Left ventricle myocardium inferior (tissue), 1 donor: ENCODE measurements at regions not wholly inside any gene's neighbourhood (a gene's known extent, or its start where the extent isn't known, plus 50 kb on each side); places are given as distances from the start of the nearest gene placed in this dataset.

Experiments
- DNase-seq: peaks from one replicate; pipeline ENCODE4 v3.0.0-alpha.2; 2020
- H3K27ac ChIP-seq: fragments of 200-600 bp; replicated peaks from 2 replicates; pipeline ENCODE4 v1.8.0; 2021
- H3K27me3 ChIP-seq: fragments of 200-600 bp; 2 replicates; pipeline ENCODE4 v1.8.0; 2021; ENCODE audit warnings: low read depth
- H3K36me3 ChIP-seq: fragments of 200-600 bp; 2 replicates; pipeline ENCODE4 v1.8.0; 2021
- H3K4me1 ChIP-seq: fragments of 200-600 bp; 2 replicates; pipeline ENCODE4 v1.8.0; 2021
- H3K4me3 ChIP-seq: fragments of 200-600 bp; 2 replicates; pipeline ENCODE4 v1.8.0; 2021; ENCODE audit warnings: mild to moderate bottlenecking, moderate library complexity
- H3K9me3 ChIP-seq: fragments of 200-600 bp; replicated peaks from 2 replicates; pipeline ENCODE4 v1.8.0; 2021
- intact Hi-C: fragments of 100-400 bp; cut with micrococcal nuclease; formaldehyde crosslinking; loops from one replicate; pipeline ENCODE4 v1.11.0; 2022
- TF ChIP-seq, protein P1 (sequence below): fragments of 200-600 bp; IDR thresholded peaks from 2 replicates; pipeline ENCODE4 v1.8.0; 2021; ENCODE audit warnings: antibody characterized with exemption, mild to moderate bottlenecking, borderline replicate concordance
- donor health status: DM: no; HTN: yes; CAD: no; lungs with severe emphysema.

DNA sequence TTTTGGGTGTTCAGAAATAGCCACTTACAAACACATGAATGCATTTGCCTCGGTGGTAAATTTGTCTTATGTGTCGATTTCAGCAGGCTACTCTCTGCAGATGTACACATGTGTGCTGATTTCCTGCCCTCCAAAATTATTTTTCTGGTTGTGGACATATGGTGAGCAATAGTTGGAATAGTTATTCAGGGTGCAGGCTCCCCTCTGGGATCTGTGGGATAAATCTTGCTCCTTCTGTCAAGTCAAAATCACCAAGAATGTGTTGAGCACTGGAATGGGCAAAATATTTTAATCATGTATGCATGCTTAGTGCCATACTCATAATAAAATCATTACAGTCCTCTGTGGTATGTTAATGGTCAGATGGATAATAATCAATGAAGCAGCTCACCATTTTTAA lies 684.5 kb downstream of the BCL11A start:
- H3K4me1 ChIP-seq: no peaks in the 10 kb centered on the region
- DNase-seq: no peak
- H3K9me3 ChIP-seq: no peaks in the 10 kb centered on the region
- no peaks in the 10 kb centered on the region for H3K36me3 ChIP-seq
- intact Hi-C loops: no loop called here
- H3K4me3 ChIP-seq: no peak overlapping the region
- no peak overlapping the region for H3K27ac ChIP-seq
- H3K27me3 ChIP-seq: no peaks in the 10 kb centered on the region
- TF ChIP-seq, protein P1, sequence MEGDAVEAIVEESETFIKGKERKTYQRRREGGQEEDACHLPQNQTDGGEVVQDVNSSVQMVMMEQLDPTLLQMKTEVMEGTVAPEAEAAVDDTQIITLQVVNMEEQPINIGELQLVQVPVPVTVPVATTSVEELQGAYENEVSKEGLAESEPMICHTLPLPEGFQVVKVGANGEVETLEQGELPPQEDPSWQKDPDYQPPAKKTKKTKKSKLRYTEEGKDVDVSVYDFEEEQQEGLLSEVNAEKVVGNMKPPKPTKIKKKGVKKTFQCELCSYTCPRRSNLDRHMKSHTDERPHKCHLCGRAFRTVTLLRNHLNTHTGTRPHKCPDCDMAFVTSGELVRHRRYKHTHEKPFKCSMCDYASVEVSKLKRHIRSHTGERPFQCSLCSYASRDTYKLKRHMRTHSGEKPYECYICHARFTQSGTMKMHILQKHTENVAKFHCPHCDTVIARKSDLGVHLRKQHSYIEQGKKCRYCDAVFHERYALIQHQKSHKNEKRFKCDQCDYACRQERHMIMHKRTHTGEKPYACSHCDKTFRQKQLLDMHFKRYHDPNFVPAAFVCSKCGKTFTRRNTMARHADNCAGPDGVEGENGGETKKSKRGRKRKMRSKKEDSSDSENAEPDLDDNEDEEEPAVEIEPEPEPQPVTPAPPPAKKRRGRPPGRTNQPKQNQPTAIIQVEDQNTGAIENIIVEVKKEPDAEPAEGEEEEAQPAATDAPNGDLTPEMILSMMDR: no peak

DNA sequence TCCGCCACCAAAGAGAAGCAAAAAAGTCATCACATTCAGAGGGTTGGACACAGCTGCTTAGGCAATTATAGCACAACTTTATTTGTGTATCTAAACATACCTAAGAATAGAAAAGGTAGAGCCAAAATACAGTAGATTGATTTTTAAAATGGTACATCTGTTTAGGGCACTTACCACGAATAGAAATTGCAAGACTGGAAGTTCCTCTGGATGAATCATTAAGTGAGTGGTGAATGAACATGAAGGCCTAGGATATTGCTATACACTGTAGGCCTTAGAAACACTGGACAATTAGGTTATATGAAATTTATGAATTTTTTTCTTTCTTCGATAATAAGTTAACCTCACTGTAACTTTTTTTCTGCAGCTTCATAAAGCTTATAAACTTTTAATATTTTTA lies 687.0 kb downstream of the BCL11A start:
- Histone ChIP-seq H3K4me3 (no peak overlapping the region), H3K36me3 (no peaks in the 10 kb centered on the region), H3K9me3 (peaks cover 5% of the 10 kb centered on the region), H3K4me1 (no peaks in the 10 kb centered on the region), H3K27me3 (no peaks in the 10 kb centered on the region), H3K27ac (no peak overlapping the region)
- intact Hi-C loops: no loop called here
- no peak for DNase-seq
- TF ChIP-seq, protein P1: no peak

DNA sequence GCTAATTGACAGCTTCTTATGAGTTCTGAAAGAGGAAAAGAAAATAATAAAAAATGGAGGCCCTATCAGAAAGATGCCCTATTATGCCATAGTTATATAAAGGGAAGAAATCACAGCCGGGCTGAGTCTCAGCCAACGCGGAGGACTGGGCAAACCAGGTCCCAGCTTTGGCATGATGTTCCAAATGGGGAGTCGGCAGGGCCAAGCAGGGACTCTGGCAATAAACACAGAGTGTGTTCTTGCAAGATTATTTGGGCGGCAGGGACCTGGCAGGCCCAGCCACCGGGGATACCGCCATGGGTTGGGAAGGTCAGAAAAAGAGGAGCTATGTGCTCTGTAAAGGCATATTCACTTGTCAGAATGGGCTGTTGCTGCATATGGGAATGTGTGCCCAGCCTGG lies 694.9 kb downstream of the BCL11A start:
- no peak overlapping the region for H3K4me3 ChIP-seq
- TF ChIP-seq, protein P1: no peak
- H3K27ac ChIP-seq: no peak overlapping the region
- DNase-seq: no peak
- no peaks in the 10 kb centered on the region for H3K36me3 ChIP-seq
- intact Hi-C loops: no loop called here
- no peaks in the 10 kb centered on the region for H3K27me3 ChIP-seq
- peaks cover 9% of the 10 kb centered on the region for H3K9me3 ChIP-seq
- H3K4me1 ChIP-seq: no peaks in the 10 kb centered on the region

DNA sequence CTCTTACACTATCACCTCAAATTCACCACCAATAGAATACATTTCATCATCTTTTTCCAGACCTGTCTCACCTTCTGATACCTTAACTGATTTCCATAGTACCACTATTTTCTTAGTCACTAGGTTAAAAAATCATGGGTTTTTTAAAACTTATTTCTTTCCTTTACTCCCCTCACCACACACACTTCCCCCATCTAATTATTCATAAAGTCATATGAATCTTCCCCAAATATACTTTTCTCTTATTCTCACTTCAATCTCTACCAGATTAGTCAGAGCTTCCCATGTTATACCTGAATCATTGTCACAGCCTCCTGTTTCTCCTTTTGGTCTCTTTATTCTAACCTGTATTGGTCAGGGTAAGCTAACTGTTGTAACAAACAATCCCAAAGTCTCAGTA lies 696.3 kb downstream of the BCL11A start:
- Histone ChIP-seq H3K36me3 (no peaks in the 10 kb centered on the region), H3K27me3 (no peaks in the 10 kb centered on the region), H3K9me3 (peaks cover 9% of the 10 kb centered on the region), H3K4me1 (no peaks in the 10 kb centered on the region), H3K27ac (no peak overlapping the region), H3K4me3 (no peak overlapping the region)
- intact Hi-C loops: no loop called here
- DNase-seq: no peak
- TF ChIP-seq, protein P1: no peak

DNA sequence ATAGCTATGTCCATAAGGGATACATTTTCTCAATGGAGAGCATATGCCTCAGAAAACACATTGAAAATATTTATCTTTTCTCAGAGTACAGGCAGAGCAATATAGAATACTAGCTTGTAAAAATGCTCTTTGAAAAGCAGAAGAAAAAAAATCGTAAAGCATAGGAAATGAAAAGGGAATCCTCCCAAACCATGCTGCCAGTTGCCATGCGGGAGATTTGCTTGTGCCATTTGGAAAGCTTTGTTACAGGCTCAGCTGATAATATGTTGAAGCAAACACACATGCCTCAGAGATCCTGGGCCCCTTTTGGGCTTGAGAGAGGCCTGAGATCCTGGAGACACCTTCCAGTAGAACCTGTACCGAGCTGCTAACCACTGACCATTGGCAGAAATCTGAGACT lies 697.1 kb downstream of the BCL11A start:
- TF ChIP-seq, protein P1: no peak
- Histone ChIP-seq H3K27me3 (no peaks in the 10 kb centered on the region), H3K9me3 (peaks cover 4% of the 10 kb centered on the region), H3K4me3 (no peak overlapping the region), H3K4me1 (no peaks in the 10 kb centered on the region), H3K36me3 (no peaks in the 10 kb centered on the region), H3K27ac (no peak overlapping the region)
- no peak for DNase-seq
- intact Hi-C loops: no loop called here

DNA sequence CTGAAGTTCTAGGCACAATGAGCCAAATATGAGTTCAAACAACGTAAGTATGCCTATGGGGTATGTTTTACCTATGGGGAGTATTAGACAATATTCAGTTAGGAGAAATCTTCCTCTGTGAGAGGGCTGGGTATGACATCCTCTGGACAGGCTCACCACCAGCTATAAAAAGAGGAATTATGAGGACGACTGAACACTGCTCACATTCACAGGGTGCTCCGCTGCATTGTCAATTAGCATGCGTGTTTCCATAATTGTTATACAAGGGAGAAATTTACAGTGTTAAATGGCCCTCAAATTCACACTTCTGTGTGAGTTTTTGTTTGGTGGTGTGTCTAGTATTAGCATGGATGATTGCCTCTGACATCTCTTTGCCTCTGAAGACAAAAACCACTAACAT lies 700.4 kb downstream of the BCL11A start:
- H3K4me1 ChIP-seq: no peaks in the 10 kb centered on the region
- no peaks in the 10 kb centered on the region for H3K9me3 ChIP-seq
- H3K27me3 ChIP-seq: peaks cover 6% of the 10 kb centered on the region
- no peak for DNase-seq
- no peaks in the 10 kb centered on the region for H3K36me3 ChIP-seq
- H3K27ac ChIP-seq: no peak overlapping the region
- TF ChIP-seq, protein P1: no peak
- intact Hi-C loops: no loop called here
- no peak overlapping the region for H3K4me3 ChIP-seq
